ENCODE measurements at regions not wholly inside any gene's neighbourhood (a gene's known extent, or its start where the extent isn't known, plus 50 kb on each side); places are given as distances from the start of the nearest gene placed in this dataset.

DNA sequence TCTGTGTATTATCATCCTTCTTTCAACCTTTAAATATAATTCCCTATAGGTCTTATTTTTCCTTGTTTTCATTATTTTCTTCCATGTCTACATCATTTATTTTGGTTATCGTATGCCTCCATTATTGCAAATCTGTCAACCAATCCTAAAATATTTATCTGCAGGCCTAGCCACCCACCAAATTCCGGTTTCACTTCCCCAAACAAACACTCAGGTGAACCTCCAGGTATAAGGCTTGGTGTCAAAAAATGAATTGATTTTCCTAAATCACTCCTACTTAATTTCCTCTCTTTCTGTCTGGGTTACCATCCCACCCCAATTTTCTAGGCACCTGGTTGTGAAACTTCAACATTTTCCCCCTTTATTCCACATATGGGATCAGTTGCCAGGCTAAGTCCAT, 111.9 kb upstream of the LINC00305 start:
- Histone ChIP-seq H4K20me1 (ENCODE audit: insufficient read depth, low read length) (no peaks in the 10 kb centered on the region), H3K9ac (ENCODE audit: low read length) (no peak overlapping the region), H3K27ac (ENCODE audit: low read length) (no peak overlapping the region), H3K4me1 (ENCODE audit: low read length) (0 out of 2 replicates have a peak, but pooled peaks cover 5% of the 10 kb centered on the region), H3K36me3 (replicated peaks; ENCODE audit: insufficient read depth, low read length) (no peaks in the 10 kb centered on the region), H3K4me3 (ENCODE audit: low read length) (no peak overlapping the region), H2AFZ (ENCODE audit: low read length) (no peak overlapping the region), H3K27me3 (replicated peaks; ENCODE audit: insufficient read depth, low read length) (no peaks in the 10 kb centered on the region), H3K9me3 (replicated peaks; ENCODE audit: insufficient read depth, low read length) (no peaks in the 10 kb centered on the region), H3K79me2 (ENCODE audit: low read length) (no peaks in the 10 kb centered on the region), H3F3A (ENCODE audit: insufficient read depth, low read length) (no peaks in the 10 kb centered on the region), H3K4me2 (ENCODE audit: low read depth, low read length) (no peak overlapping the region), H3K9me2 (replicated peaks; ENCODE audit: insufficient read depth, low read length) (no peaks in the 10 kb centered on the region)
- no peak for DNase-seq
- TF ChIP-seq EZH2phosphoT487 (IDR thresholded peaks at IDR 0.05; ENCODE audit: low read length) (no peak), EZH2 (optimal IDR thresholded peaks at IDR 0.05; ENCODE audit: low read depth, low read length) (no peak)
- TF ChIP-seq, protein P1, sequence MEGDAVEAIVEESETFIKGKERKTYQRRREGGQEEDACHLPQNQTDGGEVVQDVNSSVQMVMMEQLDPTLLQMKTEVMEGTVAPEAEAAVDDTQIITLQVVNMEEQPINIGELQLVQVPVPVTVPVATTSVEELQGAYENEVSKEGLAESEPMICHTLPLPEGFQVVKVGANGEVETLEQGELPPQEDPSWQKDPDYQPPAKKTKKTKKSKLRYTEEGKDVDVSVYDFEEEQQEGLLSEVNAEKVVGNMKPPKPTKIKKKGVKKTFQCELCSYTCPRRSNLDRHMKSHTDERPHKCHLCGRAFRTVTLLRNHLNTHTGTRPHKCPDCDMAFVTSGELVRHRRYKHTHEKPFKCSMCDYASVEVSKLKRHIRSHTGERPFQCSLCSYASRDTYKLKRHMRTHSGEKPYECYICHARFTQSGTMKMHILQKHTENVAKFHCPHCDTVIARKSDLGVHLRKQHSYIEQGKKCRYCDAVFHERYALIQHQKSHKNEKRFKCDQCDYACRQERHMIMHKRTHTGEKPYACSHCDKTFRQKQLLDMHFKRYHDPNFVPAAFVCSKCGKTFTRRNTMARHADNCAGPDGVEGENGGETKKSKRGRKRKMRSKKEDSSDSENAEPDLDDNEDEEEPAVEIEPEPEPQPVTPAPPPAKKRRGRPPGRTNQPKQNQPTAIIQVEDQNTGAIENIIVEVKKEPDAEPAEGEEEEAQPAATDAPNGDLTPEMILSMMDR (IDR thresholded peaks at IDR 0.05; ENCODE audit: low read length): no peak

DNA sequence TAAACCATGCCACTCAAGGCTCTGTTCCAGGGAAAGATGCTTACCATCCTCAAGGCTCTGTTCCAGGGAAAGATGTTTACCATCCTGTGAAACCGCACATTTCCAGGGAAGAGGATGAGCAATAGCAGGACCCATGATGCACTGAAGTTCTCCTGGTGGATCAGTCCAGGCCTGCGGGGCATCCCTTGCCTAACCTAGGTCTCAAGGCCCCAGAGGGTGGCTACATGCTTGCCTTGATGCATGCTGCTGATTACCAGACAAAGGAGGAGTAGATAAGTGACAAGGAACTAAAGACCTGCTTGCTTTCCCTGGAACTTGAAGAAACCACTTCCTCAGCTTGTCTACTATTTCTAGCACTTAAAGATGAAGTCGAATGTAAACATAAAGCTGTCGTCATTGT, 111.0 kb upstream of the LINC00305 start:
- Histone ChIP-seq H3F3A (ENCODE audit: insufficient read depth, low read length) (no peaks in the 10 kb centered on the region), H3K79me2 (ENCODE audit: low read length) (no peaks in the 10 kb centered on the region), H3K9me2 (replicated peaks; ENCODE audit: insufficient read depth, low read length) (no peaks in the 10 kb centered on the region), H3K27ac (ENCODE audit: low read length) (no peak overlapping the region), H3K4me3 (ENCODE audit: low read length) (no peak overlapping the region), H3K9me3 (replicated peaks; ENCODE audit: insufficient read depth, low read length) (no peaks in the 10 kb centered on the region), H2AFZ (ENCODE audit: low read length) (no peak overlapping the region), H3K27me3 (replicated peaks; ENCODE audit: insufficient read depth, low read length) (no peaks in the 10 kb centered on the region), H3K36me3 (replicated peaks; ENCODE audit: insufficient read depth, low read length) (no peaks in the 10 kb centered on the region), H3K9ac (ENCODE audit: low read length) (no peak overlapping the region), H3K4me1 (ENCODE audit: low read length) (0 out of 2 replicates have a peak, but pooled peaks cover 5% of the 10 kb centered on the region), H3K4me2 (ENCODE audit: low read depth, low read length) (no peak overlapping the region), H4K20me1 (ENCODE audit: insufficient read depth, low read length) (no peaks in the 10 kb centered on the region)
- TF ChIP-seq EZH2 (optimal IDR thresholded peaks at IDR 0.05; ENCODE audit: low read depth, low read length) (no peak), EZH2phosphoT487 (IDR thresholded peaks at IDR 0.05; ENCODE audit: low read length) (no peak)
- TF ChIP-seq, protein P1 (IDR thresholded peaks at IDR 0.05; ENCODE audit: low read length): no peak
- DNase-seq: no peak

DNA sequence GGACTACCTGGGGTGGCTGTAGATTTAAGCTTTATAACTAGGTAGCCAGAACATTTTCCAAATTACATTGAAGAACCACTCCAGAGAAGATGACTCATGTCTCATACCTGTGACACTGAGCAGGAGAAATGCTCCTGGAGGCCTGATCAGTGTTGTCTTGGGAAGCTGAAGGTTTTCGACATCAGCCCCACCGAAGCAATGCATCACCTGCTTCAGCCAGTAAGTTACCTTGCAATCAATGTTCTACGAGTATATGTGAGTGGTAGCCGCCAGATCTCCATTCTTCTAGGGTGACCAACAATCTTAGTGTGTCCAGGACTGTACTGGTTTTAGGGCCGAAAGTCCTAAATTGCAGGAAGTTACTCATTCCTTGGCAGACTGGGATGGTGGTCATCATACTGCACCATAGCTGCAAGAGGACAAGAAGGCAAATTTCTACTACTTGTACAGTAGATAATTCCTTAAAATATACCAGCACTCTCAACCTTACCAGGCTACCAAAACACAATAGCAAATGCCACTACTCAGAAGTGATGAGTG, 109.3 kb upstream of the LINC00305 start:
- H3K27me3 ChIP-seq (replicated peaks; ENCODE audit: insufficient read depth, low read length): no peaks in the 10 kb centered on the region
- H3F3A ChIP-seq (ENCODE audit: insufficient read depth, low read length): no peaks in the 10 kb centered on the region
- H3K4me2 ChIP-seq (ENCODE audit: low read depth, low read length): no peak overlapping the region
- H3K79me2 ChIP-seq (ENCODE audit: low read length): no peaks in the 10 kb centered on the region
- no peaks in the 10 kb centered on the region for H3K9me3 ChIP-seq (replicated peaks; ENCODE audit: insufficient read depth, low read length)
- no peak overlapping the region for H3K27ac ChIP-seq (ENCODE audit: low read length)
- H3K9me2 ChIP-seq (replicated peaks; ENCODE audit: insufficient read depth, low read length): no peaks in the 10 kb centered on the region
- H2AFZ ChIP-seq (ENCODE audit: low read length): no peak overlapping the region
- no peaks in the 10 kb centered on the region for H4K20me1 ChIP-seq (ENCODE audit: insufficient read depth, low read length)
- 0 out of 2 replicates have a peak, but pooled peaks cover 5% of the 10 kb centered on the region for H3K4me1 ChIP-seq (ENCODE audit: low read length)
- no peak for DNase-seq
- TF ChIP-seq, protein P1 (IDR thresholded peaks at IDR 0.05; ENCODE audit: low read length): no peak
- TF ChIP-seq EZH2phosphoT487 (IDR thresholded peaks at IDR 0.05; ENCODE audit: low read length): no peak
- no peak for TF ChIP-seq EZH2 (optimal IDR thresholded peaks at IDR 0.05; ENCODE audit: low read depth, low read length)
- H3K4me3 ChIP-seq (ENCODE audit: low read length): no peak overlapping the region
- no peak overlapping the region for H3K9ac ChIP-seq (ENCODE audit: low read length)
- H3K36me3 ChIP-seq (replicated peaks; ENCODE audit: insufficient read depth, low read length): no peaks in the 10 kb centered on the region

Measured in MM.1S (cell line).